Keratinocyte (primary cell): ENCODE measurements at regions not wholly inside any gene's neighbourhood (a gene's known extent, or its start where the extent isn't known, plus 50 kb on each side); places are given as distances from the start of the nearest gene placed in this dataset.

Source experiments
- DNase-seq: peaks from one replicate; pipeline ENCODE4 v3.0.0-alpha.2; 2011; ENCODE audit warnings: low read depth, missing footprints, low spot score
- FAIRE-seq: peaks from 2 replicates; lab custom pipeline; 2011; peaks lifted over from hg19 to GRCh38; lab: Jason Lieb, UNC
- H2AFZ ChIP-seq: 2 replicates; pipeline ENCODE4 v1.6.0; 2012; ENCODE audit warnings: low read length, control low read depth, inconsistent platforms; ENCODE audit not compliant: control insufficient read depth
- H3K27ac ChIP-seq: 2 replicates; pipeline ENCODE4 v1.5.1; 2011; ENCODE audit warnings: low read length; ENCODE audit not compliant: control insufficient read depth, insufficient read depth
- H3K27me3 ChIP-seq: 3 replicates; pipeline ENCODE4 v1.6.0; 2011; ENCODE audit warnings: low read length; ENCODE audit not compliant: control insufficient read depth, insufficient read depth; ENCODE audit errors: extremely low read depth
- H3K36me3 ChIP-seq, 2 experiments: 2 replicates in 1 of 2; 3 replicates in 1 of 2; pipeline ENCODE4 v1.5.1; 2011; ENCODE audit warnings: low read length in 2 of 2, mild to moderate bottlenecking in 1 of 2; ENCODE audit not compliant: control insufficient read depth in 2 of 2, insufficient read depth in 2 of 2; ENCODE audit errors: extremely low read depth in 1 of 2
- H3K4me1 ChIP-seq: 3 replicates; pipeline ENCODE4 v1.5.1; 2011; ENCODE audit warnings: low read length; ENCODE audit not compliant: control insufficient read depth, insufficient read depth; ENCODE audit errors: extremely low read depth
- H3K4me2 ChIP-seq: 3 replicates; pipeline ENCODE4 v1.6.0; 2011; ENCODE audit warnings: low read depth, low read length; ENCODE audit not compliant: control insufficient read depth, insufficient read depth; ENCODE audit errors: extremely low read depth
- H3K4me3 ChIP-seq, 3 experiments: fragments of 200-600 bp in 1 of 3; sonication (generic) in 1 of 3; 2 replicates in 2 of 3; 3 replicates in 1 of 3; pipeline ENCODE4 v1.5.1; 2011 to 2016; ENCODE audit warnings: low read length in 3 of 3, mild to moderate bottlenecking in 3 of 3, control low read depth in 2 of 3, inconsistent platforms in 1 of 3, low read depth in 1 of 3, mixed read lengths in 1 of 3, mixed run types in 1 of 3, moderate library complexity in 1 of 3; ENCODE audit not compliant: control insufficient read depth in 2 of 3, insufficient read depth in 2 of 3; ENCODE audit errors: extremely low read depth in 1 of 3
- H3K79me2 ChIP-seq: 2 replicates; pipeline ENCODE4 v1.6.0; 2012; ENCODE audit warnings: low read length; ENCODE audit not compliant: control insufficient read depth, insufficient read depth
- H3K9ac ChIP-seq: 3 replicates; pipeline ENCODE4 v1.6.0; 2011; ENCODE audit warnings: low read length; ENCODE audit not compliant: control insufficient read depth, insufficient read depth; ENCODE audit errors: extremely low read depth
- H3K9me1 ChIP-seq: 3 replicates; pipeline ENCODE4 v1.6.0; 2011; ENCODE audit warnings: low read length; ENCODE audit not compliant: control insufficient read depth, insufficient read depth; ENCODE audit errors: extremely low read depth
- H3K9me3 ChIP-seq: 2 replicates; pipeline ENCODE4 v1.5.1; 2012; ENCODE audit warnings: low read depth, low read length; ENCODE audit not compliant: control insufficient read depth
- H4K20me1 ChIP-seq: 3 replicates; pipeline ENCODE4 v1.6.0; 2011; ENCODE audit warnings: low read length; ENCODE audit not compliant: control insufficient read depth, insufficient read depth; ENCODE audit errors: extremely low read depth
- EZH2 ChIP-seq: IDR thresholded peaks from one replicate; pipeline ENCODE4 v1.6.1; 2012; ENCODE audit warnings: inconsistent platforms, mild to moderate bottlenecking, low read length, moderate library complexity
- dilution Hi-C: fragments of 300-500 bp; cut with MboI; formaldehyde crosslinking; loops from one replicate; pipeline ENCODE4 v1.7.0; 2020; ENCODE audit warnings: low sequenced_read_pairs; ENCODE audit not compliant: extremely low pct_ligation_motif_present
- TF ChIP-seq, protein P1 (sequence below), 3 experiments: IDR thresholded peaks in 1 of 3; conservative IDR thresholded peaks in 1 of 3; optimal IDR thresholded peaks in 1 of 3; 2 replicates in 2 of 3; 3 replicates in 1 of 3; pipeline versions ENCODE3 to v1.5.1; 2011; ENCODE audit warnings: low read length in 3 of 3, mild to moderate bottlenecking in 3 of 3, moderate library complexity in 2 of 3, control low read depth in 1 of 3, inconsistent platforms in 1 of 3; ENCODE audit not compliant: insufficient read depth in 2 of 3; ENCODE audit errors: extremely low read depth in 1 of 3

- no peak overlapping the region for H3K4me3 ChIP-seq
- TF ChIP-seq, protein P1, sequence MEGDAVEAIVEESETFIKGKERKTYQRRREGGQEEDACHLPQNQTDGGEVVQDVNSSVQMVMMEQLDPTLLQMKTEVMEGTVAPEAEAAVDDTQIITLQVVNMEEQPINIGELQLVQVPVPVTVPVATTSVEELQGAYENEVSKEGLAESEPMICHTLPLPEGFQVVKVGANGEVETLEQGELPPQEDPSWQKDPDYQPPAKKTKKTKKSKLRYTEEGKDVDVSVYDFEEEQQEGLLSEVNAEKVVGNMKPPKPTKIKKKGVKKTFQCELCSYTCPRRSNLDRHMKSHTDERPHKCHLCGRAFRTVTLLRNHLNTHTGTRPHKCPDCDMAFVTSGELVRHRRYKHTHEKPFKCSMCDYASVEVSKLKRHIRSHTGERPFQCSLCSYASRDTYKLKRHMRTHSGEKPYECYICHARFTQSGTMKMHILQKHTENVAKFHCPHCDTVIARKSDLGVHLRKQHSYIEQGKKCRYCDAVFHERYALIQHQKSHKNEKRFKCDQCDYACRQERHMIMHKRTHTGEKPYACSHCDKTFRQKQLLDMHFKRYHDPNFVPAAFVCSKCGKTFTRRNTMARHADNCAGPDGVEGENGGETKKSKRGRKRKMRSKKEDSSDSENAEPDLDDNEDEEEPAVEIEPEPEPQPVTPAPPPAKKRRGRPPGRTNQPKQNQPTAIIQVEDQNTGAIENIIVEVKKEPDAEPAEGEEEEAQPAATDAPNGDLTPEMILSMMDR (optimal IDR thresholded peaks at IDR 0.05 in 1 of 3, IDR thresholded peaks at IDR 0.05 in 1 of 3, conservative IDR thresholded peaks at IDR 0.05 in 1 of 3; ENCODE audit: extremely low read depth in 1 of 3, insufficient read depth in 2 of 3, low read length in 3 of 3), result no peak
- no peak for TF ChIP-seq EZH2
- dilution Hi-C loops, result no loop called here
These were observed 657.3 kb upstream of the KCNMB2 start for GRCh38 chr3:177878957-177879356.

GRCh38 chr3:177881351-177881750 lies 654.9 kb upstream of the KCNMB2 start:
- H3K79me2 ChIP-seq, result no peaks in the 10 kb centered on the region
- TF ChIP-seq, protein P1 (optimal IDR thresholded peaks at IDR 0.05 in 1 of 3, IDR thresholded peaks at IDR 0.05 in 1 of 3, conservative IDR thresholded peaks at IDR 0.05 in 1 of 3; ENCODE audit: extremely low read depth in 1 of 3, insufficient read depth in 2 of 3, low read length in 3 of 3), result no peak
- no peak for TF ChIP-seq EZH2
- H3K9ac ChIP-seq, result no peak overlapping the region
- no peaks in the 10 kb centered on the region for H3K27me3 ChIP-seq
- H3K9me3 ChIP-seq, result no peaks in the 10 kb centered on the region
- no peaks in the 10 kb centered on the region for H3K4me1 ChIP-seq
- H4K20me1 ChIP-seq, result no peaks in the 10 kb centered on the region
- no peak for FAIRE-seq
- no peak overlapping the region for H3K4me2 ChIP-seq
- dilution Hi-C loops, result no loop called here
- no peaks in the 10 kb centered on the region for H3K36me3 ChIP-seq
- no peak overlapping the region for H2AFZ ChIP-seq
- H3K9me1 ChIP-seq, result no peaks in the 10 kb centered on the region
- no peak overlapping the region for H3K27ac ChIP-seq
- no peak for DNase-seq
- H3K4me3 ChIP-seq, result no peak overlapping the region

More at GRCh38 chr3:177878957-177879356, 657.3 kb upstream of the KCNMB2 start:
- no peaks in the 10 kb centered on the region for H3K79me2 ChIP-seq
- H3K9me3 ChIP-seq, result no peaks in the 10 kb centered on the region
- FAIRE-seq, result peak; percentile 13
- no peaks in the 10 kb centered on the region for H3K27me3 ChIP-seq
- no peaks in the 10 kb centered on the region for H4K20me1 ChIP-seq
- no peaks in the 10 kb centered on the region for H3K4me1 ChIP-seq
- H3K36me3 ChIP-seq, result no peaks in the 10 kb centered on the region
- H3K4me2 ChIP-seq, result no peak overlapping the region
- no peak overlapping the region for H2AFZ ChIP-seq
- DNase-seq, result no peak
- no peak overlapping the region for H3K9ac ChIP-seq
- no peaks in the 10 kb centered on the region for H3K9me1 ChIP-seq
- no peak overlapping the region for H3K27ac ChIP-seq
